Heart left ventricle (tissue), 13 donors: ENCODE measurements at regions not wholly inside any gene's neighbourhood (a gene's known extent, or its start where the extent isn't known, plus 50 kb on each side); places are given as distances from the start of the nearest gene placed in this dataset.

Experiments
- CTCF ChIP-seq, 12 donors: fragments of 200-600 bp; sonication (generic) in 4 of 12; IDR thresholded peaks; one replicate each; pipeline versions ENCODE4 v1.5.0 to v1.8.0; 2018 to 2022; ENCODE audit warnings: antibody characterized with exemption in 12 of 12, mild to moderate bottlenecking in 5 of 12
- POLR2A ChIP-seq, 2 donors: fragments of 450-650 bp; IDR thresholded peaks; one replicate each; pipeline ENCODE4 v1.6.1; 2017; ENCODE audit warnings: antibody characterized with exemption in 2 of 2, mild to moderate bottlenecking in 2 of 2, moderate library complexity in 2 of 2
- donor health status: ischemic (EF 13 %, LVEDD 7.1; RV severe dilation, severe dysfunction).
- donor health status: DM: no; HTN: yes; CAD: no.
- donor health status: DM: no; HTN: no; CAD: no.
- donor health status: ischemic (EF 25% LVEDD 6.9; RV normal size, moderate dysfunction).
- donor health status: ischemic (EF 25% LVEDD 5.7; RV mildly dilated, moderate dysfunction).
- donor health status: ischemic (EF 35%, LVEDD 5.7; RV mildly dilated, moderate dysfunction).
- donor health status: nonischemic (EF 11% LVEDD 7.7; RV severe dilation, severe dysfunction).
- donor health status: DM: yes; HTN: yes; CAD: no.
- donor health status: PGD.
- donor health status: ischemic (EF 29% LVEDD 5.4; RV normal size, mild dysfunction).
- donor health status: nonischemic (EF 23%, LVEDD 6.1; RV moderate dilation, normal function).

- TF ChIP-seq CTCF (IDR thresholded peaks at IDR 0.05) (no peak), POLR2A (IDR thresholded peaks at IDR 0.05) (no peak)
Measured at GRCh38 chr10:61821153-61821552, 80.3 kb upstream of the ARID5B start.
